Mesothelial cell of epicardium (in vitro differentiated cells): ENCODE measurements at regions not wholly inside any gene's neighbourhood (a gene's known extent, or its start where the extent isn't known, plus 50 kb on each side); places are given as distances from the start of the nearest gene placed in this dataset.
"Not testable (repeated sequence)": the region's sequence is repeated elsewhere in the genome, so short reads cannot be mapped to it uniquely, and the experiment has no call there.

Experiments used
- DNase-seq, 2 experiments: peaks; one replicate each; pipeline ENCODE4 v3.0.0; 2021; ENCODE audit warnings: low spot score in 2 of 2; ENCODE audit not compliant: unreplicated experiment in 2 of 2
- H3K27ac Mint-ChIP-seq: 2 replicates; pipeline ENCODE4 v1.8.0; 2021; ENCODE audit warnings: mixed read lengths
- H3K27me3 Mint-ChIP-seq: 2 replicates; pipeline ENCODE4 v1.8.0; 2021; ENCODE audit warnings: low read depth, mixed read lengths
- H3K36me3 Mint-ChIP-seq: 2 replicates; pipeline ENCODE4 v1.8.0; 2021; ENCODE audit warnings: mixed read lengths
- H3K4me1 Mint-ChIP-seq: 2 replicates; pipeline ENCODE4 v1.8.0; 2021; ENCODE audit warnings: mixed read lengths
- H3K4me3 Mint-ChIP-seq: 2 replicates; pipeline ENCODE4 v1.8.0; 2021; ENCODE audit warnings: mild to moderate bottlenecking, moderate library complexity, mixed read lengths
- H3K9me3 Mint-ChIP-seq: 2 replicates; pipeline ENCODE4 v1.8.0; 2021; ENCODE audit warnings: mixed read lengths

DNA sequence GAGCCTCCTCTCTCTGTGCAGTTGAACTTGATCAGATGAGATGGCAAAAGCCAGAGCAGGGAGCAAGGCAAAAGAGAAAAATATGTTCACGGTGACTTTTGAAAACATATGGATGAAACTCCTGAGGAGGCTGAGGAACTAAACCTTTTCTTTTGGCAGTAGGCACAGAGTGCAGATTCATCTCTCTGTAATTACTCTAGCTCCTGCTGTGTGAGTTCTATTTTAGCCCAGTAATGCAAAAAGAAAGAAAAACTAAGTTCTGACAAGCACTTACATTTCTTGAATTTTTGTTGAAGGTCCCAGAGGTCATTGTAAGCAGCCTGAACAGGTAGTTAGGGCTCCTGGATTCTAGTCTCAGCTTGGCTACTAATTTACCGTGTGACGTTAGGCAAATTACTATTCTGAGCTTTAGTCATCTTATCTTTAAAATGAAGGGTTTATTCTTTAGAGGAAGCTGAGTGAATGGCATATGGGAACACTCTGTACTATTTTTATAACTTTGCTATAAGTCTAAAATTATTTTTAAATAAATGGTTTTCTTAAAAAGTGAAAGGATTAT lies 114.7 kb upstream of the NBPF26 start:
- not testable (repeated sequence) for DNase-seq, H3K4me3 Mint-ChIP-seq, H3K9me3 Mint-ChIP-seq

DNA sequence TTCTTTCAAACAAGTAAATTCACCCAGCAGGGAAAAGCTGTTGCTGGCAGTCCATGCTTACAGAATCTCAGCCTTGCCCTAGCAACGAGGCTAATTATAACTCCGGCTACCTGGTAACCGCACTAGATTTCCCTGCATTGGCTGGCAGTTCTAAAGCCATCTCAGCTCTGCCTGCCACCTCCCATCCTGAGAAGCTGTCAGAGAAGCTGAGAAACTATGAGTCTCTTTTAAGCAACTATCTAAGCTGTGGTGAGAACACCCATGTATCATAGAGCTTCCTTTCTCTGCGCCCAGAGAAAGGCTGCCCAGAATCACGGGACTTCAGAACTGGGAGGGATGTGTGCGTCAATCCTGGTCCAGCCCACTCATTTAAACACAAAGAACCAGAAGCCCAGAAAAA lies 113.9 kb upstream of the NBPF26 start:
- not testable (repeated sequence) for H3K4me3 Mint-ChIP-seq, H3K9me3 Mint-ChIP-seq, H3K27me3 Mint-ChIP-seq, DNase-seq, H3K36me3 Mint-ChIP-seq, H3K27ac Mint-ChIP-seq, H3K4me1 Mint-ChIP-seq

More for the DNA sequence above, 114.7 kb upstream of the NBPF26 start:
- H3K36me3 Mint-ChIP-seq, H3K27me3 Mint-ChIP-seq, H3K4me1 Mint-ChIP-seq, H3K27ac Mint-ChIP-seq: not testable (repeated sequence)

DNA sequence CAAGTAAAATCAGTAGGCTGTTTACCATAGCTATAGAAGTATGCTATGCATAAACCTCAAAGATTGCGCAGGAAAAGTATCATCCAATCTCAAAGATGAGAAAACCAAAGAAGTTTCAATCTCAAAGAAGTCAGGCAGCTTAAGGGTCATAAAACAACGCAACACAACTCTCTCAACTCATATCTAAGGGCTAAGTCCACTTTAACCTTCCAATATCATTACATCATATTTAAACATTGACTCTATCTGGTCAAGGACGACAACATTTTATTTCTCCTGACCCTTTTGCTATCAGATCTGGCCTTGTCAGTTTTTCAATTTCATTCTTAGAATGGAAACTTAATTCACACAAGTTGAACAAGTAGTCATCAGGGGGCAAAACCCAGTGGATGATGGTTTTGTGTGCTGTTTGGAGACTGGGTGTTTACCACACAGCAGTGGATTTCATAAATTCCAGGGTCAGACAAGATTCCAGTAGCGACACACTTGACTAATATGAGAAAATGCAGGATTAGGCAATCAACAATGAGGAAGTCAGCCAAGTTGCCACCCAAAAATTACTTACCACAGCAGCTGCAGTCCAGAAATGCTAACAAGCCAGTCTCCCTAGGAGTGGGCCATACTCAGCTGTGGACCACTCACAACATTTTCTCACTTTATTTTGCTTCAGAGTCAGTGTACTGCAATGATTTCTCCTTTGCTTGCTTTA lies 108.7 kb upstream of the NBPF26 start:
- DNase-seq, H3K36me3 Mint-ChIP-seq, H3K27ac Mint-ChIP-seq, H3K4me1 Mint-ChIP-seq, H3K4me3 Mint-ChIP-seq, H3K9me3 Mint-ChIP-seq, H3K27me3 Mint-ChIP-seq: not testable (repeated sequence)

DNA sequence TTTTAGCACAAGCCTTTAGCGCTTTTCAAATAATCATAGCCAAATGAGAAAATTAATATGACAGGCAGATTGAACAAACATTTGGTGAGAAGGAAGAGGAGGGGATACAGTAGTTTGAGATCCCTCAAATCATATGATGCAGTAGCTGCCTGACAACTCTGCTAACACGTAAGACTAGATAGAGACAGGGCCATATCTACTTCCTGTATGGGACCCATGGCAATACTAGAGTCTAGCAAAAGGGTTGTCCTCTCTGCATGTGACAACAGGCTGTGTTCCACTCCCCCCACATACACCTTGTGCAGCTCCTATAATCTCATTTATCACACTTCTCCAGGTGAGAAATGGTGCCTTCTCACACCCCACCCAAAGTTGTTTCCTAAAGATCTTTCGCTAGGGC lies 106.3 kb upstream of the NBPF26 start:
- not testable (repeated sequence) for H3K4me3 Mint-ChIP-seq, H3K27me3 Mint-ChIP-seq, H3K9me3 Mint-ChIP-seq, H3K4me1 Mint-ChIP-seq, H3K36me3 Mint-ChIP-seq, H3K27ac Mint-ChIP-seq, DNase-seq

DNA sequence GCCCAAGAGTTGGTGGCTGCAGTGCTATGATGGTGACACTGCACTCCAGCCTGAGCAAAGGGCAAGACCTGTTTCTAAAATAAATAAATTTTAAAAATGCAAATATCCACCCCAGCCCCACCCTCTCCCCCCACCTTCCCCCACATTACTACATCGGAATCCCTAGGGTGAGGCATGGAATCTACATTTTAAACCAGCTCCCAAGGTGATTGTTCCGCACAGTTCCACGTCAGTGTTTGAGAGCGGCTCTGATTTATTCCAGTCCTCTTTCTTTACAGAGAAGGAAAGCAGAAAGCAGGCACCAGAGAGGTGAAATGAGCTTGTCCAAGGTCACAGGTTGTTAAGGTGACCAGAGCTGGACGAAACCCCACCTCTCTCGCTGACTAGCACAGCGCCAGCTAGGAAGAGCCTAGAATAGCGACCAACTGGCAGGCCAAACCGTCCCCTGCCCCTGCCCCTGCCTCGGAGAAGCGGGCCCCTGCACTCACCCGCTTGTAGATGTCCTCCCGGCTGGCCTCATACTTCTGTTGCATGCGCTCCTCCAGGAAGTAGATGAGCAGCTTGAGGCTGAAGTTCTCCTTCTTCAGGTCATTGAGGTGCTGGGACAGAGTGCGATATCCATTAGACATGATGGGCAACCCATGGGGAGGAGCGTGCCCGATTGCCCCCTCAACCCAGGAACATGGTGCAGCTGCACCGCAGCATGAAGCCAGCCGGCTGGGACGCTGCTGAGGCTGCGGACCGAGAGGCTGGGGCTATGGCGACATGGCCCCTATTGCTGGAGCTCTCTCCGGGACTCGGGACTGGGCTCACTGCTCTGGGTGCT lies 103.7 kb upstream of the NBPF26 start:
- not testable (repeated sequence) for H3K4me1 Mint-ChIP-seq, H3K36me3 Mint-ChIP-seq, DNase-seq, H3K27me3 Mint-ChIP-seq, H3K27ac Mint-ChIP-seq, H3K9me3 Mint-ChIP-seq, H3K4me3 Mint-ChIP-seq

DNA sequence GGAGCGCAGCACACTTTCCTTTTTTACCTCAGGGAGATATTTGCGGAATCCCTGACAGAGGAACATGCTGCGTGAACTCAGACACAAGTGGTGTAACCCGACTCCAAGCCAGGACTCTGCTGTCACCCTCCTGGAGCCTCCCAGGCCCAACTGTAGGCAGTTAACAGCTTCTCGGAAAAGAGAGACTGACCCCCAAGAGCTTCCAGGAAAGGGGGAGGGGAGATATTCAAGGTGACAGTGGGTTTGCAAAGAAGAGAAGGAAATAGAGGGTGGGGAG lies 103.1 kb upstream of the NBPF26 start:
- H3K27ac Mint-ChIP-seq, H3K4me3 Mint-ChIP-seq, H3K27me3 Mint-ChIP-seq, H3K36me3 Mint-ChIP-seq, H3K4me1 Mint-ChIP-seq, DNase-seq, H3K9me3 Mint-ChIP-seq: not testable (repeated sequence)

DNA sequence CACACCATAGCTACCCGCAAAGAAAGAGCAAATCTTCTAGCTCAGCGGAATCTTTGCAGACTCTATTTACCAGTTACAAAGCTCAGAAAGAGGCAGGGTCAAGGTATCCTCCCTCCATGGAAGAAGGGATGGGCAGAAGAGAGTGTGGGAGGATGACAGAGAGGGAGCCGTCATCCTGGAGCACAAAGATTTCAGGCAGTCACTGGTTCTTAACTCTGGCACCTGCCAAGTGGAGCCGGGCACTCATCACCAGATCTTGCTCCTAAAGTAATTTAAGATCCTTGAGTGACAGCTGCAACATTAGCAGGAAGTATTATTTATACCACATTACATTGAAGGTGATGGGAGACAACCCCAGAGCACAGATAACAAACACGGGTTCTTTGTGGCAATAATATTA lies 102.5 kb upstream of the NBPF26 start:
- not testable (repeated sequence) for H3K27me3 Mint-ChIP-seq, H3K4me1 Mint-ChIP-seq, H3K4me3 Mint-ChIP-seq, H3K36me3 Mint-ChIP-seq, H3K27ac Mint-ChIP-seq, H3K9me3 Mint-ChIP-seq, DNase-seq

DNA sequence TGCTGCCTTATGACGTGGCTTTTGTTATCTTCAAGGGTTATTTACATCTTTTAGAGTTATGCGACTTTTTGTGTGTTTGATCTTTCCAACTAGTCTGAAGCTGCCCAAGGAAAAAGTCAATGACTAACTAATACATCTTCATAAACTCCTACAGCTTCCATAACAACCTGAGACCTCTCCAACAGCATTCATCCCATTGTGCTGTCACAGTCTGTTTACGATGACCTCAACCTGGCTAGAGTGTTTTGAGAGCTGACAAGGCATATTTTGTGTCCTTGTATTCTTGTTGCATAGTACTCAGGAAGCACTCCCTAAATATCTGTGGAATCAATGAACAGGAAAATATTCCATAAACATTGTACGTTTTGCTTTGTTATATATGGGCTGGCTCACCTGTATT lies 100.2 kb upstream of the NBPF26 start:
- H3K9me3 Mint-ChIP-seq, DNase-seq, H3K4me3 Mint-ChIP-seq, H3K27ac Mint-ChIP-seq, H3K4me1 Mint-ChIP-seq, H3K27me3 Mint-ChIP-seq, H3K36me3 Mint-ChIP-seq: not testable (repeated sequence)

DNA sequence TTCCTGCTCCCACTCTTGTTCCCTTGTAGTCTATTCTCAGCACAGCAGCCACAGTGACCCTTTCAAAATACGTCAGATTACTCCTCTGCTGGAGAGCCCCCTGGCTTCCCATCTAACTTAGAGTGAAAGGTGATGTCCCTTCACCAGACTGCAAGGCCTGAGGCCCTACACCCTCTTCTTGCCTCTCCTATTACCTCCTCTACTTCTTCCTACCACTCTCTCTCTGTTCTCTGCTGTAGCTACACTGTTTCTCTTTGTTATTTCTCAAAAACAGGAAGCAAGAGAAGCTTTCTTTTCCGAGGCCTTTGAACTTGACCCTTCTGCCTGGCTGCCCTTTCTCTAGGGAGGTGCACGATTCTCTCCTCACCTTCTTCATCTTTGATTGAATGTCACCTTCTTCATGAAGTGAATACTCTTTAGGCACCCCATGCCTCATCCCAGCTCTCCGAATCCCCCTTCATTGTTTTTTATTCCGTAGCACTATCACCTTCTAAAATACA lies 99.1 kb upstream of the NBPF26 start:
- DNase-seq, result not testable (repeated sequence)

DNA sequence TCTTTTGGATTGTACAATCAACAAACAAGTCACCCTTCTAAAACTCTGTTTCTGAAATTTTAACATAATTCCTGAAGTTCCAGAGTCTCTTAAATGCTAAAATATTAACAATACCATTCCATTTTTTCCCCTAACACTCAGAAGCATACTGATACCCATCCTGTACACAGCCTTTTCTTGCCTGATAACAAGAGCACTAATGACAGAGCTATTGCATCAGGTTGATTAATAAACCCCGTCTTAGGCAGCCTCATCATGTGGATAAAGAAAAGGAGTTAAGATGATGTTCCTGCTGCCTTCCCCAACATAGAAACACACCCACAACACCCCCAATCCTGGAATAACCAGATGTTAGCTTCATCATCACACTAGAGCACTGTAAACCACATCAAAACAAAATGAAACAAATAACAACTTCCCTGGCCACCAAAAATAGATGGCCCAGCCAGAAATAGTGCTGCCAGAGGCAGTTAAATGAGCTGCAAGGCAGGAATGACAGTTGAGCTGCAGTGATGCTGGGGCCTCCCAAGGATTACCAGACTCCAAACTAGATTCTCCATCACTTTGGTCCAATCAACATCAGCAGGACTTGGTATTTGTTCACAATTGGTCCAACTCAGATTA lies 93.8 kb upstream of the NBPF26 start:
- not testable (repeated sequence) for H3K9me3 Mint-ChIP-seq, H3K36me3 Mint-ChIP-seq, H3K27me3 Mint-ChIP-seq, H3K4me1 Mint-ChIP-seq, H3K4me3 Mint-ChIP-seq, H3K27ac Mint-ChIP-seq, DNase-seq

More for the DNA sequence above, 99.1 kb upstream of the NBPF26 start:
- not testable (repeated sequence) for H3K9me3 Mint-ChIP-seq, H3K27me3 Mint-ChIP-seq, H3K4me1 Mint-ChIP-seq, H3K4me3 Mint-ChIP-seq, H3K36me3 Mint-ChIP-seq, H3K27ac Mint-ChIP-seq

DNA sequence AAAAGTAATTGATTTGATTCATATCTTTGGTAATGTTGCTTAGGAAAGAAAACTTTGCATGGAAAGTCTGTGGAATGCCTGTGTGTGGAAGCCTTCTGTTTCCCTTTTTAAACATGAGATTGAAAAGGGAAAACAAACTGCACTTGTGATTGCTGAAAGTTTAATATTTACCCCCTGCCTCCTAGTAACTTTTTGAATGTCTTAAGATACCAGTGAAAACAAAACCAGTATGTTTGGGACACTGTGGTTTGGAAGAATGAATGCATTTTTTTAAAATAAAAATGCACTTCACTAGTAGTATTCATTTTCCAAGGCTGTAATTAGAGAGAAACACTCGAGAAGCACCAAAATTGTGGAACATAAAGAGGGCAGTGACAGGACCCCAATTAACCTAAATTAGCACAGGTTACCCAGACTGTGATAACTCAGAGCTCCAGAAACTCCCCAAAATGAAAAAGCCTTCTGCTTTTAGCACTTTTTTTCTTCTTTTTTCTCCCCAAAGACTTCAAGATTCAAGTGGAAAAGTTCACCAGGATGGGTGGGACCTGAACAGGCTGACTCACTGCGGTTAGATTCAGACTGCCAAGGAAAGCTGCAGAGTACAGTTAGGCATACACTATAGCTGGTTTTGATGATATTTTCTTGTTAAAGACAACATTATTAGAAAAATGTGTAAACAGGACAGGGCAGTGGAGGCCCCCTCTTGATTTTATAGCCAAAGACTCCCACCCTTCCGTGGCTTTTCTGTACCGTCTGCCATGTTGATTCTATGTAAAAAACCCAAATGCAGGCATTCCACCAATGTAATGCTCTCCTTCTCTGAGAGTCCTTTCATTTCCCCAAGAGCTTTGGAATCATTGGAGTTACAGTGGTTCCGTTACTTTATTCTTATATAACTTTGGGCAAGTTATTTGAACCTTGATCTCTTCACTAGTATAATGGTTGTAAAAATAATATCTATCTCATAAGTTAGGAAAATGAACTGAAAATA lies 88.6 kb upstream of the NBPF26 start:
- not testable (repeated sequence) for DNase-seq, H3K27ac Mint-ChIP-seq, H3K36me3 Mint-ChIP-seq, H3K9me3 Mint-ChIP-seq, H3K4me1 Mint-ChIP-seq, H3K4me3 Mint-ChIP-seq, H3K27me3 Mint-ChIP-seq

DNA sequence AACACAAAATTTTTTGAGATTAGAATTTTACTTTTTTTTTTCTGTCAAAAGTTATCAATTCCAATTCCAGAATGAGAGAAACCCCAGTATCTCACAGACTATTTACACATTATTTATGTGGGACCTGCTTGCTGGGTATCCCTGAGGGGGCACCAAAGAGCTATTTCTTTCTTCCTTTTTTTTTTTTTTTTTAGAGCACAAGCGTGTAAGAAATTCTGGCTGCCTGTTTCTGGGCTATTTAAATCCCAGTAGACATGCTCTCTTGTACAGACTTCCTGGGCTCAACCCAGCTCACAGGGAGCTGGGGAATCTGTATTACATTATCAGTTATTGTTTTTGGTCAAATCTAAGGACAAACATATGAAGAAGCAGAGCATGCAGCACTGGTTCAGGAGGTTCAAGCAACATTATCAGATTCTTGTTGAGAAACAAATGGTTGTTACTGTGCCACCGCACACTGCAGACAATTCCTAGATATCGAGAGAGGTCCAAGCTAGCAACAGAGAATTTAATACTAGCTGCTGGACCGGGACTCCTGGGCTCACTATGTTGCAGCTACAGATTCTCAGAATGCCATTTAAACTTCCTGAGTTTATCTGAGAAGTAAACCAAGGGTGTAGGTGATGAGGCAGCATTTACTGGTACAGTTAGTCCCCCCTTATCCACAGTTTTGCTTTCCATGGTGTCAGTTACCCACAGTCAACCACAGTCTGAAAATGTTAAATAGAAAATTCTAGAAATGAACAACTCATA lies 83.3 kb upstream of the NBPF26 start:
- H3K4me3 Mint-ChIP-seq, H3K27me3 Mint-ChIP-seq, H3K4me1 Mint-ChIP-seq, DNase-seq, H3K9me3 Mint-ChIP-seq, H3K36me3 Mint-ChIP-seq, H3K27ac Mint-ChIP-seq: not testable (repeated sequence)

DNA sequence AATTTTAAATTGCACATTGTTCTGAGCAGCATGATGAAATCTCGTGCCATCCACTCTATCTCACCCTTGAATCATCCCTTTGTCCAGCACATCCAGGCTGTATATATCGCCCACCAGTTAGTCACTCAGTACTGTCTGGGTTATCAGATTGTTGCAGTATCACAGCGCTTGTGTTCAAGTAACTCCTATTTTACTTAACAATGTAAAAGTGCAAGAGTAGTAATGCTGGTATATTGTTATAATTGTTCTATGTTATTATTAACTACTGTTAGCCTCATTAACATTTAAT lies 82.8 kb upstream of the NBPF26 start:
- not testable (repeated sequence) for H3K36me3 Mint-ChIP-seq, DNase-seq, H3K9me3 Mint-ChIP-seq, H3K27me3 Mint-ChIP-seq, H3K4me1 Mint-ChIP-seq, H3K4me3 Mint-ChIP-seq, H3K27ac Mint-ChIP-seq
